GM12891 (cell line): ENCODE measurements at regions not wholly inside any gene's neighbourhood (a gene's known extent, or its start where the extent isn't known, plus 50 kb on each side); places are given as distances from the start of the nearest gene placed in this dataset.

Experiments
- DNase-seq: peaks from one replicate; pipeline ENCODE4 v3.0.0; 2011; ENCODE audit warnings: low spot score; ENCODE audit not compliant: insufficient read length
- FAIRE-seq: peaks from 2 replicates; lab custom pipeline; 2011; peaks lifted over from hg19 to GRCh38; lab: Jason Lieb, UNC
- PAX5 ChIP-seq: IDR thresholded peaks from 2 replicates; pipeline ENCODE4 v1.6.1; 2011; ENCODE audit warnings: low read length, moderate library complexity, mild to moderate bottlenecking; ENCODE audit not compliant: insufficient read depth, severe bottlenecking
- POLR2A ChIP-seq: IDR thresholded peaks from 2 replicates; pipeline ENCODE4 v1.6.1; 2011; ENCODE audit warnings: low read depth, low read length, control low read depth
- POLR2AphosphoS5 ChIP-seq: IDR thresholded peaks from 2 replicates; pipeline ENCODE4 v1.6.1; 2011; ENCODE audit warnings: low read depth, low read length, control low read depth
- POU2F2 ChIP-seq: IDR thresholded peaks from 2 replicates; pipeline ENCODE4 v1.6.1; 2011; ENCODE audit warnings: low read depth, mild to moderate bottlenecking, control low read depth, low read length, moderate library complexity
- SPI1 ChIP-seq: IDR thresholded peaks from 2 replicates; pipeline ENCODE4 v1.6.1; 2011; ENCODE audit warnings: low read depth, low read length, control low read depth
- TAF1 ChIP-seq: IDR thresholded peaks from 2 replicates; pipeline ENCODE4 v1.6.1; 2011; ENCODE audit warnings: low read depth, low read length, control low read depth

DNA sequence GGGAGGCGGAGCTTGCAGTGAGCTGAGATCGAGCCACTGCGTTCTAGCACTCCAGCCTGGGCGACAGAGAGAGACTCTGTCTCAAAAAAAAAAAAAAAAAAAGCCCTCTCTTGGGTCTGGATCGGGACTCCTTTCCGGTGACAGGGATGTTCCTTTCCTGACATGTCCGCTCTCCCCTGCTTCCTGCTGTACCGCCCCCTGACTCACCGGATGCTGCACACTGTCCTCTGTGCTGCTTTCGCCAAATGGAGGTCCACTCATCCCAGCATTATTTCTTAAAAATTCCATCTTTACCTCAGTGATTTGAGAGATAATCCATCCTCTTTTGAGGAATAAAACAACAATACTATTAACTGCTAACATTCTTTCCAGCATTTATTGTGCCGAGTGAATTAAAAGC, 113.8 kb upstream of the EEPD1 start:
- TF ChIP-seq POU2F2 = no peak
- no peak for TF ChIP-seq POLR2A
- TF ChIP-seq PAX5 = no peak
- TF ChIP-seq SPI1 = no peak
- no peak for TF ChIP-seq TAF1
- no peak for TF ChIP-seq POLR2AphosphoS5
- FAIRE-seq = no peak
- DNase-seq = no peak

DNA sequence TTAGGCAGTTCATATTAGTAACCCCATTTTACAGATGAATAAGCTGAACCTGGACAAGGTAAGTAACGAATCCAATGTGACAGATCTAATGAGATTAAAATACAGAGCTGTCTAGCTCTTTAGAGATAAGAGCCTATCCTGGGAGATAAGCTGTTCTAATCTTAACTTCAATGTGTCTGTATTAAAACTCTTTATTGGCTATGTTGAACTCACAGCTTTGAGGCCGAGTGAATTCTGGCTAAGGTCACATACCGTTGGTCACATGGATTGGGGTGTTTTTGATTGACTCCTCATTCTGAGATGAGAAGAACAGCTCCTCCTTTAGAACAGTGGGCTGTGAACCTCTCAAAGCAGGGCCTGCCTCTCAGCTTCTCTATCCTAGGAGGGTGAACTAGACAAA, 113.4 kb upstream of the EEPD1 start:
- no peak for FAIRE-seq
- no peak for TF ChIP-seq SPI1
- no peak for TF ChIP-seq TAF1
- TF ChIP-seq POU2F2 = no peak
- no peak for TF ChIP-seq POLR2AphosphoS5
- TF ChIP-seq POLR2A = no peak
- TF ChIP-seq PAX5 = no peak

DNA sequence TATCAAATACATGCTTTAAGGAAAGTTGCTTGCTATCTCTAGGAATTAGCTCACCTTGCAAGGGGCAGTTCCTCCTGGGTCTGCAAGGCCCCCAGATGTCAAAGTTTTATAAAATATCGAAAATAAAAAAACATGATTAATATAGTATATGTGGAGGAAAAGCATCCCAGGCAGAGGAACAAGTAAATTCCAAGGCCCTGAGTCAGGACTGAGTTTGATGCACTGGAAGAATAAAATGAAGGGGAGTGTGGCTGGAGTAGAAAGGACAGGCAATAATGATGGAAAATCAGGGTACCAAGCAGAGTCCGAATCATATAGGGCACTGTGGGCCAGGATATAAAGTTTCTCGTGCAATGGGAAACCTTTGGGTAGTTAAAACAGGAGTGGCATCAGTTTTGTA, 112.4 kb upstream of the EEPD1 start:
- no peak for FAIRE-seq
- no peak for TF ChIP-seq POLR2A
- TF ChIP-seq PAX5 = no peak
- no peak for TF ChIP-seq POLR2AphosphoS5
- no peak for TF ChIP-seq POU2F2
- TF ChIP-seq TAF1 = no peak
- TF ChIP-seq SPI1 = no peak
- DNase-seq = no peak

More for the DNA sequence above, 113.4 kb upstream of the EEPD1 start:
- no peak for DNase-seq

DNA sequence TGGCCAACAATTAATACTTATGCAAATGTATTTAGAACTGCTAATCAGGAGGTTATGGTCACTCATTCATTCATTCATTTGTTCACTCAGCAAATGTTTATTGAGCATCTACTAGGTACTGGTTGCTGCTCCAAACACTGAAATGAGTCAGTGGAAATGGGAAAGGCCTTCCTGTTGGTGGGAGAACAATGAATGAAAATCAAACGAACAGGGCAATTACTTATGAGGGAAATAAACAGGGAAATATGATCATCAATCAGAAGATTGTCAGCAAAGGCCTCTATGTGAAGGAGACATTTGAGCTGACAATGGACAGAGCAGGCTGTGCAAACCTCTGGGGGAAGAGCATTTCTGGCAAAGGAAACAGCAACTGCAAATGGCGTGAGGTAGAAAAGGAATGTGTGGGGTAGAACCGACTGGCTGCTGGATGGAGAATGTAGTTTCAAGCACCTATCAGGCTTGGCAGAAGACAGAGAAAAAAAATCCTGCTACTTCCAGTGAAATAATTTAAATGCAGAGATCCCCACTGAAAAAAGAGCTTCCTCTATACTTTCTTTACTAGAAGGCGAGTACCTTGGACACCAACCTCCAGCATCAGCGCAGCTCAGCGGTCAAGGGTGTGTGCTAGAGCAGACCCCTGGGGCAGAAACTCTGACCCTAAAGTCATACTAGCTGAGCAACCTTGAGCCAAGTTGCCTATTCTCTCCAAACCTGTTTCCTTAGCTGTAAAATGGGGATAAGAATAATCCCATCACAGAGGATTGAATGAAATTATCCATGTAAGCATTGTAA, 108.8 kb upstream of the EEPD1 start:
- TF ChIP-seq POLR2A (no peak), POLR2AphosphoS5 (no peak), SPI1 (no peak), PAX5 (no peak), POU2F2 (no peak), TAF1 (no peak)
- FAIRE-seq = no peak
- DNase-seq = no peak

DNA sequence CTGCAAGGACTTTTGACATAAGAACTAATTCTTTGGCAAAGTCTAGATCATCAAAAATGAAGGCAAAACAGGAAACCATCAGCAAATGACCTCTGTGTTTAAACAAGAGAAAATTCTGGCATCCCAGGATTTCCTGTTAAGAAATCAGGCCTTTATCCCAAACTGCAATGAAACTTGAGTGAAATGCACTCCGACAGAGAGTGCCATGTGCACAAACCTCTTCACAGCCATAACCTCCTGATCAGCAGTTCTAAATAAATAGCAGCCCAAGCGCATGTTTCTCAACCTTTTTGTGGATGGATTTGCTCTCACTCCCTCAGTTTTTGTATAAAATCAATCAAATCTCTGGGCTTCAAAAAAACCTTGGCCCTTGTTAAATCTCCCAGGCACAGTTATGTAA, 107.7 kb upstream of the EEPD1 start:
- DNase-seq = no peak
- FAIRE-seq = no peak
- TF ChIP-seq PAX5 (no peak), POLR2AphosphoS5 (no peak), POLR2A (no peak), SPI1 (no peak), TAF1 (no peak), POU2F2 (no peak)

DNA sequence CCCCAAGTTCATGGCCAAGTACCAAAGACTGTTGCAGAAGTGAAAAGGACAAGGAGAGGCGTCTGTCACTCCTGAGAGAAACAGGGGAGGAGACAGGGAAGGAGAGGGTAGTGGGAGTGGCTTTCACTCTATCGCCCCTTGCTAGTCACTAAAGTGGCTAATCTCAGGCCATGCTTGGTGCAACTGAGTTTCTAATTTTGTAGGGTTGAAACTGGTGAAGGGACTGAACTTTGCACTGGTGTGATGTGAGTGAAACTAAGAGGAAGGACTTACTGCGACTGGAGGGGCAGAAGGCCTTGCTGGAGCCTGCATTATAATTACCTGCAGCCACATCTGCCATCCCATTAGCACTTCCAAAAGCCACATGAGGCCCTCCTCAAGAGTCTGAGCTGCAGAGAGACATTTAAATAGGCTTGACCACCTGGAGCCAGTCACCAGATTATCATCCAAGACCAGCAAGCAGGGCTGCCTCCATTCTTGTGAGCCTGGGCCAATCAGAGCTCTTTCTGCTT, 107.2 kb upstream of the EEPD1 start:
- no peak for FAIRE-seq
- DNase-seq = no peak
- no peak for TF ChIP-seq PAX5
- TF ChIP-seq POLR2AphosphoS5 = no peak
- no peak for TF ChIP-seq SPI1
- no peak for TF ChIP-seq POU2F2
- TF ChIP-seq POLR2A = no peak
- no peak for TF ChIP-seq TAF1

DNA sequence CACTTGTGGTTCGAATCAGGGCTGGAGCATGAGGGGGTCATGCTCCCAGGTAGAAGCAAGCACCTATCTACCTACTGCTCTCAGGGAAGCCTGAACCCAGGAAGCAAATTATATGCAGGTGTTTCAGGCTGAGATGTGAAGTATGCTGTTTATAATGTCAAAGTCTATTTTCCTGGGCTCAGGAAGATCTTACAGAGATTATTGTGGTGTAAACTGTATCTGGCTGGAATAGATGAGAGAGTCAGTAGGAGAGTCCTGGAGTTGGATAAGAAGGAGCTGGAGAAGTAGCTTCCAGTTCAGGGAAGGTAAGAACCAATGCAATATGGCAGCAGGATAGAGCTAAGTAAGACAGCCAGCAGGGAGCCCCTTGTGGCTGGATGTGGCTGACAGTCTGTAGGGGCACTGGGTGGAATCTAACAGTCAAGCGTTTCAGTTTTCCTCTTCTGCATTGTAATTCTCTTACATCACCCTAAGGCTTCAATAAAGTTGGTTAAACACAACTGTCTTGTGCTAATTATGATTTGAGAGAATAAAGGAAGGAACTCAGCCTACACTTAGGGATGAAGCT, 105.9 kb upstream of the EEPD1 start:
- no peak for DNase-seq
- no peak for TF ChIP-seq POLR2A
- no peak for TF ChIP-seq PAX5
- no peak for TF ChIP-seq TAF1
- no peak for TF ChIP-seq SPI1
- TF ChIP-seq POU2F2 = no peak
- no peak for TF ChIP-seq POLR2AphosphoS5
- no peak for FAIRE-seq

DNA sequence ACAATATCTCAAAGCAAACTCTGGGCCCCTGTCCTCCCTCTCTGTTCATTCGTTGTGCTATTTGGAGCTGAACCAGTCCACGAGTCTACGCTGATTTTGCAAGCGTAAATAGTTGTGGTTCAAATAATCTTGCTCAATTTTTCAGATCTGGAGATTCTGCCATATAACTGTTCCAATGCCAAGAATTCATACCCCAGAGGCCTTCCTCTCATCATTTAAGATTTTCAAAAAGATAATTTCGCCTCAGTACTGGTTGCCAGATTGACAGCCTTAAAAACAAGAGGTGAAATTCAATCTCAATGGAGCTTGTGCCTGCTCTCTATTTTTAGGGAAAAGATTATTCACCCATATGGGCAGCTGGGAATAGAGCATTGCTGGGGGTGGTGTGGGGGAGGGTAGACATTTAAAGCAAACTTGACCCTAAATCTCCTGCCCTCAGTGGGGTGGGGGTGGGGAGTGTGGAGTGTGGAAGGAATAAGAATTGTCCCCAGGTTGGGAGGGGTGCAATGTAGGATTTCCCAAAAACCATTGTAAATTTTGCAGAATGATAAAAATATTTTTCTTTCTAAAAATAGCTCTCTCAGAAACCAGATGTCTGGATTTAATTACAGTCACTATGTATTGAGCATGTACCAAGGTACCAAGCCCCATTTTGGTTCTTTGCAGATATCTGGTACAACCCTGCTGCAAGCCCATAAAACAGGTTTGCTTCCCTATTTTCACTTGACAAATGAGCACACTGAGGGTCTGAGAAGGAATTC, 104.7 kb upstream of the EEPD1 start:
- DNase-seq (no peak), FAIRE-seq (no peak)
- TF ChIP-seq POU2F2 (no peak), POLR2AphosphoS5 (no peak), PAX5 (no peak), SPI1 (no peak), TAF1 (no peak), POLR2A (no peak)

DNA sequence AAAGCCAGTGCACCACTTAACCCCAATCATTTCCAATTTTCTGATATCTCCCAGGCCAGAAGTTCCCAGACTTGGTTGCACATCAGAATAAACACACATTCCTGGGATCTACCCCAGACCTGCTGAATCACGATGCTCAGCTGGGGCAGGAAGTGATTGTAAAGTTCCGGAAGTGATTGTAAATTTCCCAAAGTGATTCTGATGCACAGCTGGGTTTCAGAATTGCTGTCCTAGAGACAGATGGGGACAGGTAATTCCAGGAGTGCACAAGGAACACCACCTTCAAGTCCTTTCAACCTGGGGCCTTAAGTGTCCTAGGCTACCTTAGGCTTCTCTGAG, 104.2 kb upstream of the EEPD1 start:
- no peak for DNase-seq
- no peak for FAIRE-seq
- TF ChIP-seq TAF1 (no peak), POLR2A (no peak), POLR2AphosphoS5 (no peak), PAX5 (no peak), POU2F2 (no peak), SPI1 (no peak)
